ENCODE measurements at regions not wholly inside any gene's neighbourhood (a gene's known extent, or its start where the extent isn't known, plus 50 kb on each side); places are given as distances from the start of the nearest gene placed in this dataset.

GRCh38 chr11:69880826-69881445, 61.7 kb upstream of the FGF3 start:
- ChIA-PET POLR2A (no interaction called here), CTCF (interaction anchor here (0.8 to 1.9 kb wide), 3 partner anchors 10 to 19 kb away, joined by 3 to 5 read pairs (median 4); no protein-coding TSS in a partner anchor)
- H3K27me3 ChIP-seq (replicated peaks in 2 of 5; ENCODE audit: control insufficient read depth in 4 of 5, insufficient read depth in 5 of 5, low read length in 4 of 5) = peaks cover 0 to 34% (median 2%) of the 10 kb centered on the region in 5 experiments
- WGBS (ENCODE audit: insufficient coverage) = 95% methylated on average over 8 of the region's 10 CpGs
- H3K4me1 ChIP-seq (ENCODE audit: control extremely low read depth in 1 of 4, control insufficient read depth in 4 of 4, insufficient read depth in 4 of 4, low read length in 3 of 4) = no peaks in the 10 kb centered on the region
- H3K4me3 ChIP-seq (ENCODE audit: control insufficient read depth in 1 of 7, extremely low read depth in 1 of 7, insufficient read depth in 4 of 7, low read depth in 2 of 7, low read length in 6 of 7) = no peak overlapping the region
- no peaks in the 10 kb centered on the region for H3K9me3 ChIP-seq (ENCODE audit: control extremely low read depth in 1 of 5, control insufficient read depth in 4 of 5, insufficient read depth in 2 of 5, low read depth in 1 of 5, low read length in 4 of 5)
- H3K27ac ChIP-seq (ENCODE audit: insufficient read depth in 1 of 2, low read depth in 1 of 2, low read length in 2 of 2, poor library complexity in 1 of 2, severe bottlenecking in 2 of 2) = no peak overlapping the region
- DNase-seq = no peak
- no peaks in the 10 kb centered on the region for H3K36me3 ChIP-seq (ENCODE audit: control insufficient read depth in 4 of 4, insufficient read depth in 4 of 4, low read length in 3 of 4)

- WGBS (ENCODE audit: insufficient coverage) = 78% methylated on average over 17 of the region's 20 CpGs
- POLR2A ChIA-PET = no interaction called here
- no peaks in the 10 kb centered on the region for H3K4me1 ChIP-seq (ENCODE audit: control extremely low read depth in 1 of 4, control insufficient read depth in 4 of 4, insufficient read depth in 4 of 4, low read length in 3 of 4)
- H3K4me3 ChIP-seq (ENCODE audit: control insufficient read depth in 1 of 7, extremely low read depth in 1 of 7, insufficient read depth in 4 of 7, low read depth in 2 of 7, low read length in 6 of 7) = no peak overlapping the region
- DNase-seq = no peak
- no peak overlapping the region for H3K27ac ChIP-seq (ENCODE audit: insufficient read depth in 1 of 2, low read depth in 1 of 2, low read length in 2 of 2, poor library complexity in 1 of 2, severe bottlenecking in 2 of 2)
- H3K27me3 ChIP-seq (replicated peaks in 2 of 5; ENCODE audit: control insufficient read depth in 4 of 5, insufficient read depth in 5 of 5, low read length in 4 of 5) = peaks cover 0 to 29% (median 2%) of the 10 kb centered on the region in 5 experiments
- CTCF ChIA-PET = interaction anchor here (1.8 to 1.9 kb wide), 3 partner anchors 9 to 19 kb away, joined by 4 to 5 read pairs (median 4); no protein-coding TSS in a partner anchor
- no peaks in the 10 kb centered on the region for H3K36me3 ChIP-seq (ENCODE audit: control insufficient read depth in 4 of 4, insufficient read depth in 4 of 4, low read length in 3 of 4)
- H3K9me3 ChIP-seq (ENCODE audit: control extremely low read depth in 1 of 5, control insufficient read depth in 4 of 5, insufficient read depth in 2 of 5, low read depth in 1 of 5, low read length in 4 of 5) = no peaks in the 10 kb centered on the region
Observed at GRCh38 chr11:69881467-69882269, 62.5 kb upstream of the FGF3 start.

GRCh38 chr11:69882270-69882608, 63.0 kb upstream of the FGF3 start:
- H3K27me3 ChIP-seq (replicated peaks in 2 of 5; ENCODE audit: control insufficient read depth in 4 of 5, insufficient read depth in 5 of 5, low read length in 4 of 5) = peaks cover 0 to 29% (median 2%) of the 10 kb centered on the region in 5 experiments
- POLR2A ChIA-PET = no interaction called here
- 96% methylated on average over 7 of the region's 7 CpGs for WGBS (ENCODE audit: insufficient coverage)

GRCh38 chr11:69883292-69884255, 64.4 kb upstream of the FGF3 start:
- CTCF ChIA-PET = interaction anchor here (1.3 to 1.8 kb wide), 5 partner anchors 10 to 32 kb away, joined by 4 to 7 read pairs (median 5); no protein-coding TSS in a partner anchor
- POLR2A ChIA-PET = no interaction called here

More at GRCh38 chr11:69882270-69882608, 63.0 kb upstream of the FGF3 start:
- H3K36me3 ChIP-seq (ENCODE audit: control insufficient read depth in 4 of 4, insufficient read depth in 4 of 4, low read length in 3 of 4) = no peaks in the 10 kb centered on the region
- no peaks in the 10 kb centered on the region for H3K4me1 ChIP-seq (ENCODE audit: control extremely low read depth in 1 of 4, control insufficient read depth in 4 of 4, insufficient read depth in 4 of 4, low read length in 3 of 4)
- H3K9me3 ChIP-seq (ENCODE audit: control extremely low read depth in 1 of 5, control insufficient read depth in 4 of 5, insufficient read depth in 2 of 5, low read depth in 1 of 5, low read length in 4 of 5) = no peaks in the 10 kb centered on the region
- CTCF ChIA-PET = interaction anchor here (1.5 to 1.9 kb wide), 6 partner anchors 8 to 33 kb away, joined by 4 to 7 read pairs (median 5); no protein-coding TSS in a partner anchor
- no peak overlapping the region for H3K4me3 ChIP-seq (ENCODE audit: control insufficient read depth in 1 of 7, extremely low read depth in 1 of 7, insufficient read depth in 4 of 7, low read depth in 2 of 7, low read length in 6 of 7)
- H3K27ac ChIP-seq (ENCODE audit: insufficient read depth in 1 of 2, low read depth in 1 of 2, low read length in 2 of 2, poor library complexity in 1 of 2, severe bottlenecking in 2 of 2) = no peak overlapping the region
- DNase-seq = no peak

GRCh38 chr11:69884286-69884685, 65.1 kb upstream of the FGF3 start:
- no peaks in the 10 kb centered on the region for H3K4me1 ChIP-seq (ENCODE audit: control extremely low read depth in 1 of 4, control insufficient read depth in 4 of 4, insufficient read depth in 4 of 4, low read length in 3 of 4)
- no peaks in the 10 kb centered on the region for H3K9me3 ChIP-seq (ENCODE audit: control extremely low read depth in 1 of 5, control insufficient read depth in 4 of 5, insufficient read depth in 2 of 5, low read depth in 1 of 5, low read length in 4 of 5)
- H3K27me3 ChIP-seq (replicated peaks in 2 of 5; ENCODE audit: control insufficient read depth in 4 of 5, insufficient read depth in 5 of 5, low read length in 4 of 5) = peaks cover 0 to 35% (median 2%) of the 10 kb centered on the region in 5 experiments
- no peak for DNase-seq
- no peak overlapping the region for H3K4me3 ChIP-seq (ENCODE audit: control insufficient read depth in 1 of 7, extremely low read depth in 1 of 7, insufficient read depth in 4 of 7, low read depth in 2 of 7, low read length in 6 of 7)
- H3K27ac ChIP-seq (ENCODE audit: insufficient read depth in 1 of 2, low read depth in 1 of 2, low read length in 2 of 2, poor library complexity in 1 of 2, severe bottlenecking in 2 of 2) = no peak overlapping the region
- H3K36me3 ChIP-seq (ENCODE audit: control insufficient read depth in 4 of 4, insufficient read depth in 4 of 4, low read length in 3 of 4) = no peaks in the 10 kb centered on the region
- WGBS (ENCODE audit: insufficient coverage) = 98% methylated on average over 10 of the region's 10 CpGs
- CTCF ChIA-PET = interaction anchor here (0.8 kb wide), 1 partner anchor 13 kb away, joined by 3 read pairs; no protein-coding TSS in a partner anchor
- POLR2A ChIA-PET = no interaction called here

More at GRCh38 chr11:69883292-69884255, 64.4 kb upstream of the FGF3 start:
- DNase-seq = no peak
- H3K36me3 ChIP-seq (ENCODE audit: control insufficient read depth in 4 of 4, insufficient read depth in 4 of 4, low read length in 3 of 4) = no peaks in the 10 kb centered on the region
- no peak overlapping the region for H3K27ac ChIP-seq (ENCODE audit: insufficient read depth in 1 of 2, low read depth in 1 of 2, low read length in 2 of 2, poor library complexity in 1 of 2, severe bottlenecking in 2 of 2)
- H3K27me3 ChIP-seq (replicated peaks in 2 of 5; ENCODE audit: control insufficient read depth in 4 of 5, insufficient read depth in 5 of 5, low read length in 4 of 5) = peaks cover 0 to 30% (median 2%) of the 10 kb centered on the region in 5 experiments
- 83% methylated on average over 27 of the region's 32 CpGs for WGBS (ENCODE audit: insufficient coverage)
- H3K9me3 ChIP-seq (ENCODE audit: control extremely low read depth in 1 of 5, control insufficient read depth in 4 of 5, insufficient read depth in 2 of 5, low read depth in 1 of 5, low read length in 4 of 5) = no peaks in the 10 kb centered on the region
- H3K4me3 ChIP-seq (ENCODE audit: control insufficient read depth in 1 of 7, extremely low read depth in 1 of 7, insufficient read depth in 4 of 7, low read depth in 2 of 7, low read length in 6 of 7) = no peak overlapping the region
- no peaks in the 10 kb centered on the region for H3K4me1 ChIP-seq (ENCODE audit: control extremely low read depth in 1 of 4, control insufficient read depth in 4 of 4, insufficient read depth in 4 of 4, low read length in 3 of 4)

GRCh38 chr11:69884751-69885150, 65.5 kb upstream of the FGF3 start:
- ChIA-PET CTCF (interaction anchor here (0.8 kb wide), 1 partner anchor 14 kb away, joined by 3 read pairs; no protein-coding TSS in a partner anchor), POLR2A (no interaction called here)
- Histone ChIP-seq H3K27me3 (replicated peaks in 2 of 5; ENCODE audit: control insufficient read depth in 4 of 5, insufficient read depth in 5 of 5, low read length in 4 of 5) (peaks cover 0 to 38% (median 7%) of the 10 kb centered on the region in 5 experiments), H3K27ac (ENCODE audit: insufficient read depth in 1 of 2, low read depth in 1 of 2, low read length in 2 of 2, poor library complexity in 1 of 2, severe bottlenecking in 2 of 2) (no peak overlapping the region), H3K9me3 (ENCODE audit: control extremely low read depth in 1 of 5, control insufficient read depth in 4 of 5, insufficient read depth in 2 of 5, low read depth in 1 of 5, low read length in 4 of 5) (no peaks in the 10 kb centered on the region), H3K4me3 (ENCODE audit: control insufficient read depth in 1 of 7, extremely low read depth in 1 of 7, insufficient read depth in 4 of 7, low read depth in 2 of 7, low read length in 6 of 7) (no peak overlapping the region), H3K36me3 (ENCODE audit: control insufficient read depth in 4 of 4, insufficient read depth in 4 of 4, low read length in 3 of 4) (no peaks in the 10 kb centered on the region), H3K4me1 (ENCODE audit: control extremely low read depth in 1 of 4, control insufficient read depth in 4 of 4, insufficient read depth in 4 of 4, low read length in 3 of 4) (peaks cover 0 to 1% (median 0%) of the 10 kb centered on the region in 4 experiments)
- 82% methylated on average over 7 of the region's 7 CpGs for WGBS (ENCODE audit: insufficient coverage)
- no peak for DNase-seq

Data from common myeloid progenitor, CD34-positive (primary cell).